ENCODE measurements at regions not wholly inside any gene's neighbourhood (a gene's known extent, or its start where the extent isn't known, plus 50 kb on each side); places are given as distances from the start of the nearest gene placed in this dataset.

DNA sequence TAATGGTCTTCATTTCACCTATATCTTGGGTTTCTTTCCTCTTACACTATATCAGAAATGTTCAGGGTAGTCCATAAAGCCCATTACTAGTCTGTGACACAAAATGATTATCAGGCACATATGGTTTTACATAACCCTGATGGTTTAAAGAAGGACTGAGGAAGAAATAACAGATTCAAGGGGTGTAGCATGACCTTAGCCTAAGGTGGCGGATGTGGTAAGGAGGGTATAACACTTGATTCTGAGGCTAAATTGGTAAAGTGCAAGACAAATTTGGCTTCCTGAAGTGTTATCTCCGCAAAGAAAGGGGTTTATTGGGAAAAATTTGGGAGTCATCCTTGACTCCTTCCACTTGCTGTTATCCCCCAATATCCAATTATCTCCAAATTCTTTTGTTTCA is 388.2 kb upstream of the RPS23 start:
- DNase-seq (ENCODE audit: low spot score in 2 of 2) (no peak), ATAC-seq (replicated peaks; ENCODE audit: extremely low read depth, poor library complexity, severe bottlenecking) (no peak)
- H3K4me3 Mint-ChIP-seq: no peak overlapping the region
- no peaks in the 10 kb centered on the region for H3K9me3 Mint-ChIP-seq
- no peaks in the 10 kb centered on the region for H3K4me1 Mint-ChIP-seq
- H3K27me3 Mint-ChIP-seq: no peaks in the 10 kb centered on the region
- H3K27ac Mint-ChIP-seq (ENCODE audit: low read depth): no peak overlapping the region
- no peaks in the 10 kb centered on the region for H3K36me3 Mint-ChIP-seq (ENCODE audit: insufficient read depth)

DNA sequence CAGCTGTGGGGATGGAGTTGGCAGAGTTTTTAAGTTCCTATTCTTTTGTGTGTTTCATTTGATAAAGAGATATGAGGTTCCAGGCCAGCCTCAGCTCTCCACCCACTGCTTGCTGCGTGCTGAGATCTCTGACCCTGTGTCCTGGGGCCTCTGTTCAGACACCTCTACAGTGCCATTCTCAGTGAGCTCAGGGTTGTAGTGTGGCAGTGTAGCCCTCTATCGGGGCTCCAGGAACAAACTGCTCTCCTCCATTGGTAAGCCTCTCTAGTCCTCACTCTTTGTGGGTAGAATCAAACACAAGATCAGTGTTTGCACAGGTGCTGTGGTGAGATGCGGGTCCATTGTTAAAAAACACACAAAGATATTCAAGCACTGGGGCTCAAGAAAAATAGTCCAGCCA is 386.6 kb upstream of the RPS23 start:
- no peaks in the 10 kb centered on the region for H3K9me3 Mint-ChIP-seq
- DNase-seq (ENCODE audit: low spot score in 2 of 2) (no peak), ATAC-seq (replicated peaks; ENCODE audit: extremely low read depth, poor library complexity, severe bottlenecking) (no peak)
- H3K36me3 Mint-ChIP-seq (ENCODE audit: insufficient read depth): no peaks in the 10 kb centered on the region
- no peak overlapping the region for H3K4me3 Mint-ChIP-seq
- H3K4me1 Mint-ChIP-seq: no peaks in the 10 kb centered on the region
- H3K27ac Mint-ChIP-seq (ENCODE audit: low read depth): no peak overlapping the region
- no peaks in the 10 kb centered on the region for H3K27me3 Mint-ChIP-seq

DNA sequence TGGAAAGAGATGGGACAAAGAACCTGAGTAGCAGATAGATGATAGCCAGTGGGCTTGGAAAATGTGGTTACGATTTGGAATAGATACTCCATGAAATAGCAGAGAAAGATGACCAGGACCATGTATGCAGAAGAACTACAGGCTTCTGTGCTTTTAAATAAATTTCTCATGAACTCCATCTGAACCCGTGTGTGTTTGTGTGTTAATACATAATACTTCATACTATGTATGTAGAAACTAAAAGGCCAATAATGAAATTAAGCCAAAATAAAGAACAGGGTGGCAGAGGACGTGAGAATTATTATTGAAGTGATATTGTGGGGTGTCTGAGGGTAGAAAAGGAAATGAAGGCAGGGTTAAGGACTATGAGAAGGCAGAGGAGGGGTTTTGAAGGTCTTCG is 385.1 kb upstream of the RPS23 start:
- H3K36me3 Mint-ChIP-seq (ENCODE audit: insufficient read depth): no peaks in the 10 kb centered on the region
- no peaks in the 10 kb centered on the region for H3K4me1 Mint-ChIP-seq
- no peak for ATAC-seq (replicated peaks; ENCODE audit: extremely low read depth, poor library complexity, severe bottlenecking)
- no peaks in the 10 kb centered on the region for H3K9me3 Mint-ChIP-seq
- H3K27me3 Mint-ChIP-seq: no peaks in the 10 kb centered on the region
- no peak overlapping the region for H3K27ac Mint-ChIP-seq (ENCODE audit: low read depth)
- no peak for DNase-seq (ENCODE audit: low spot score in 2 of 2)
- no peak overlapping the region for H3K4me3 Mint-ChIP-seq

GRCh38 chr5:82662340-82662739 is 384.2 kb upstream of the RPS23 start:
- no peak overlapping the region for H3K27ac Mint-ChIP-seq (ENCODE audit: low read depth)
- ATAC-seq (replicated peaks; ENCODE audit: extremely low read depth, poor library complexity, severe bottlenecking): no peak
- H3K4me1 Mint-ChIP-seq: no peaks in the 10 kb centered on the region
- H3K9me3 Mint-ChIP-seq: peaks cover 3% of the 10 kb centered on the region
- H3K36me3 Mint-ChIP-seq (ENCODE audit: insufficient read depth): no peaks in the 10 kb centered on the region
- H3K27me3 Mint-ChIP-seq: no peaks in the 10 kb centered on the region
- no peak overlapping the region for H3K4me3 Mint-ChIP-seq
- no peak for DNase-seq (ENCODE audit: low spot score in 2 of 2)

- H3K4me1 Mint-ChIP-seq: no peaks in the 10 kb centered on the region
- H3K27me3 Mint-ChIP-seq: no peaks in the 10 kb centered on the region
- H3K27ac Mint-ChIP-seq (ENCODE audit: low read depth): no peak overlapping the region
- ATAC-seq (replicated peaks; ENCODE audit: extremely low read depth, poor library complexity, severe bottlenecking) (no peak), DNase-seq (ENCODE audit: low spot score in 2 of 2) (no peak)
- peaks cover 6% of the 10 kb centered on the region for H3K9me3 Mint-ChIP-seq
- no peaks in the 10 kb centered on the region for H3K36me3 Mint-ChIP-seq (ENCODE audit: insufficient read depth)
- no peak overlapping the region for H3K4me3 Mint-ChIP-seq
Observed at GRCh38 chr5:82661933-82662332, 383.8 kb upstream of the RPS23 start.

DNA sequence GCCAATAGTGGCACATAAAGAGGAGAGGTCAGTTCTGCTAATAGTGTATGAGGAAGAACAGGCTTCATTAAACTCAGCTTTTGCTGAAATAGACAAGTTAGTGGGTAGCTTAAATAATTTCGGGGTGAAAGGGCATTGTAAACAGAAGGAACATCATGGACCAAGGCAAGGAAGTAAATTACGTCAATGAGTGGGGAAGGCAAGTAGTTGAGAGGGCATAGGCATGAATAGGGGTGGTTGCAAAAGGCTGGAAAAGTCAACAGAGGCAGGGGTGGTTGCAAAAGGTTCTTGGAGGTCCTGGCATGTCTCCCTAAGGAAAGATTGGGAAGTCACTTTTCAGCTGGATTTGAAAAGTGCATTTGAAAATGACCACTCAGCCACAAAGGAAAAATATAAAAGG is 383.3 kb upstream of the RPS23 start:
- no peaks in the 10 kb centered on the region for H3K27me3 Mint-ChIP-seq
- DNase-seq (ENCODE audit: low spot score in 2 of 2) (no peak), ATAC-seq (replicated peaks; ENCODE audit: extremely low read depth, poor library complexity, severe bottlenecking) (no peak)
- no peak overlapping the region for H3K4me3 Mint-ChIP-seq
- no peaks in the 10 kb centered on the region for H3K4me1 Mint-ChIP-seq
- no peaks in the 10 kb centered on the region for H3K36me3 Mint-ChIP-seq (ENCODE audit: insufficient read depth)
- no peak overlapping the region for H3K27ac Mint-ChIP-seq (ENCODE audit: low read depth)
- peaks cover 6% of the 10 kb centered on the region for H3K9me3 Mint-ChIP-seq

GRCh38 chr5:82659115-82659514 is 381.0 kb upstream of the RPS23 start:
- Mint-ChIP-seq H3K9me3 (peaks cover 6% of the 10 kb centered on the region), H3K4me3 (no peak overlapping the region), H3K4me1 (no peaks in the 10 kb centered on the region), H3K36me3 (ENCODE audit: insufficient read depth) (no peaks in the 10 kb centered on the region), H3K27me3 (peaks cover 4% of the 10 kb centered on the region), H3K27ac (ENCODE audit: low read depth) (no peak overlapping the region)
- ATAC-seq (replicated peaks; ENCODE audit: extremely low read depth, poor library complexity, severe bottlenecking) (no peak), DNase-seq (ENCODE audit: low spot score in 2 of 2) (no peak)

- no peak for ATAC-seq (replicated peaks; ENCODE audit: extremely low read depth, poor library complexity, severe bottlenecking)
- Mint-ChIP-seq H3K4me1 (no peaks in the 10 kb centered on the region), H3K27me3 (peaks cover 17% of the 10 kb centered on the region), H3K27ac (ENCODE audit: low read depth) (no peak overlapping the region), H3K4me3 (no peak overlapping the region), H3K9me3 (peaks cover 6% of the 10 kb centered on the region), H3K36me3 (ENCODE audit: insufficient read depth) (no peaks in the 10 kb centered on the region)
- DNase-seq (ENCODE audit: low spot score in 2 of 2): no peak
Observed at GRCh38 chr5:82657033-82657699, 379.0 kb upstream of the RPS23 start.

DNA sequence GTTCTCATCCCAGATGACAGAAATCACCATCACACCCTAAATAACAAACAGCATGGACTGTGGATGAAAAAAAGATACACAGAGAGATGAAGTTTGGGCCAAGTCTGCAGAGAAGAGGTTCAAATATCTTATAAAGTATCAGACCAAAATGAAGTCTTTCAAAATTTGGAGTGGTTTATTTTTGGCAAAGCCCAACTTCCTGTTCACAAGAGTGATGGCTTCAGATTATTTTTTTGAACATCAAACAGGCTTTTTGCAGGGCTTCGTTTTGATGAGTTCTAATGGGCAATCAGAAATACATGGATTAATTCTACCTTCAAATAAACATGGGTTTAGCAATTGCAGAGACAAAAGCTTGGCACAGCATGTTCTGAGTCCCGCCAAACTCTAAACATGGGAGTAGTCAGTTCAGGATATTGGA is 378.2 kb upstream of the RPS23 start:
- Mint-ChIP-seq H3K9me3 (peaks cover 6% of the 10 kb centered on the region), H3K4me3 (no peak overlapping the region), H3K4me1 (no peaks in the 10 kb centered on the region), H3K36me3 (ENCODE audit: insufficient read depth) (no peaks in the 10 kb centered on the region), H3K27me3 (peaks cover 17% of the 10 kb centered on the region), H3K27ac (ENCODE audit: low read depth) (no peak overlapping the region)
- DNase-seq (ENCODE audit: low spot score in 2 of 2) (no peak), ATAC-seq (replicated peaks; ENCODE audit: extremely low read depth, poor library complexity, severe bottlenecking) (no peak)

- Mint-ChIP-seq H3K4me1 (no peaks in the 10 kb centered on the region), H3K27ac (ENCODE audit: low read depth) (no peak overlapping the region), H3K27me3 (peaks cover 17% of the 10 kb centered on the region), H3K4me3 (no peak overlapping the region), H3K36me3 (ENCODE audit: insufficient read depth) (no peaks in the 10 kb centered on the region), H3K9me3 (peaks cover 6% of the 10 kb centered on the region)
- DNase-seq (ENCODE audit: low spot score in 2 of 2) (no peak), ATAC-seq (replicated peaks; ENCODE audit: extremely low read depth, poor library complexity, severe bottlenecking) (no peak)
Observed at GRCh38 chr5:82655078-82655477, 376.9 kb upstream of the RPS23 start.

DNA sequence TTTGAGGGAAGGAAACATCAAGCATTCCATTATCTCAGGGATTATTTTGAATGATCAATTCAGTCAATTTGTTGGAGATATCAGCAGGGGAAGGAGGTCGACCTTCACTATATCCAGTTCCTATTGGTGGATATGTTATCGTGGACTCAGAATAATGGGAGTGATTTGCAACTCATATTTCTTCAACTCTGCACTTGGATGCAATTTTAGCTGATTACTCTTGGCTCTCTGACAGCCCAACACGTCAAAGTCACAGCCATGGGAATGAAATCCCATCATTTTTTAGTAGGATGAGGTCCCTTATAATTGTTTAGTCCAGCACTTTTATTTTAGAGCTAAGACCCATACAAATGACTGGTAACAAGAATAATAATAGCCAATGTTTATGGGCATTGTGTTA is 371.8 kb upstream of the RPS23 start:
- Mint-ChIP-seq H3K27me3 (peaks cover 17% of the 10 kb centered on the region), H3K27ac (ENCODE audit: low read depth) (no peak overlapping the region), H3K4me3 (no peak overlapping the region), H3K36me3 (ENCODE audit: insufficient read depth) (no peaks in the 10 kb centered on the region), H3K4me1 (no peaks in the 10 kb centered on the region), H3K9me3 (no peaks in the 10 kb centered on the region)
- DNase-seq (ENCODE audit: low spot score in 2 of 2): no peak
- ATAC-seq (replicated peaks; ENCODE audit: extremely low read depth, poor library complexity, severe bottlenecking): no peak

- Mint-ChIP-seq H3K4me1 (no peaks in the 10 kb centered on the region), H3K27me3 (no peaks in the 10 kb centered on the region), H3K27ac (ENCODE audit: low read depth) (no peak overlapping the region), H3K36me3 (ENCODE audit: insufficient read depth) (no peaks in the 10 kb centered on the region), H3K9me3 (no peaks in the 10 kb centered on the region), H3K4me3 (no peak overlapping the region)
- no peak for ATAC-seq (replicated peaks; ENCODE audit: extremely low read depth, poor library complexity, severe bottlenecking)
- DNase-seq (ENCODE audit: low spot score in 2 of 2): no peak
Observed at GRCh38 chr5:82644766-82645165, 366.6 kb upstream of the RPS23 start.

- Mint-ChIP-seq H3K27me3 (no peaks in the 10 kb centered on the region), H3K4me3 (no peak overlapping the region), H3K27ac (ENCODE audit: low read depth) (no peak overlapping the region), H3K4me1 (no peaks in the 10 kb centered on the region), H3K36me3 (ENCODE audit: insufficient read depth) (no peaks in the 10 kb centered on the region), H3K9me3 (no peaks in the 10 kb centered on the region)
- DNase-seq (ENCODE audit: low spot score in 2 of 2) (no peak), ATAC-seq (replicated peaks; ENCODE audit: extremely low read depth, poor library complexity, severe bottlenecking) (no peak)
Observed at GRCh38 chr5:82644229-82644628, 366.1 kb upstream of the RPS23 start.

- Mint-ChIP-seq H3K27ac (ENCODE audit: low read depth) (no peak overlapping the region), H3K27me3 (no peaks in the 10 kb centered on the region), H3K4me1 (no peaks in the 10 kb centered on the region), H3K9me3 (no peaks in the 10 kb centered on the region), H3K4me3 (no peak overlapping the region), H3K36me3 (ENCODE audit: insufficient read depth) (no peaks in the 10 kb centered on the region)
- ATAC-seq (replicated peaks; ENCODE audit: extremely low read depth, poor library complexity, severe bottlenecking): no peak
- no peak for DNase-seq (ENCODE audit: low spot score in 2 of 2)
Observed at GRCh38 chr5:82642313-82642712, 364.2 kb upstream of the RPS23 start.

Measured in central memory CD8-positive, alpha-beta T cell (primary cell).